Large intestine (tissue), 3 donors: ENCODE measurements at regions not wholly inside any gene's neighbourhood (a gene's known extent, or its start where the extent isn't known, plus 50 kb on each side); places are given as distances from the start of the nearest gene placed in this dataset.
"Not testable (repeated sequence)": the region's sequence is repeated elsewhere in the genome, so short reads cannot be mapped to it uniquely, and the experiment has no call there.

Source experiments
- DNase-seq, 2 donors: peaks; one replicate each; pipeline versions ENCODE4 v3.0.0 to v3.0.0-alpha.2; 2013
- H3K27ac ChIP-seq: one replicate; pipeline ENCODE4 v1.5.1; 2013; ENCODE audit warnings: low read length
- H3K27me3 ChIP-seq: 2 replicates; pipeline ENCODE4 v1.6.1; 2013; ENCODE audit warnings: low read length; ENCODE audit not compliant: control insufficient read depth, insufficient read depth
- H3K36me3 ChIP-seq: 2 replicates; pipeline ENCODE4 v1.6.1; 2013; ENCODE audit warnings: low read length; ENCODE audit not compliant: control insufficient read depth, insufficient read depth
- H3K4me1 ChIP-seq: one replicate; pipeline ENCODE4 v1.6.1; 2013; ENCODE audit warnings: low read length; ENCODE audit not compliant: control insufficient read depth, insufficient read depth
- H3K4me3 ChIP-seq: one replicate; pipeline ENCODE4 v1.5.1; 2013; ENCODE audit warnings: low read length
- H3K9me3 ChIP-seq: one replicate; pipeline ENCODE4 v1.6.1; 2013; ENCODE audit warnings: mild to moderate bottlenecking, low read depth, low read length, moderate library complexity; ENCODE audit not compliant: control insufficient read depth
- WGBS: methylation state at CpG from one replicate; pipeline ENCODE4 v1.1.5; 2013; ENCODE audit warnings: low lambda C conversion rate; ENCODE audit not compliant: insufficient coverage; 5-methylcytosine and 5-hydroxymethylcytosine counted together

DNA sequence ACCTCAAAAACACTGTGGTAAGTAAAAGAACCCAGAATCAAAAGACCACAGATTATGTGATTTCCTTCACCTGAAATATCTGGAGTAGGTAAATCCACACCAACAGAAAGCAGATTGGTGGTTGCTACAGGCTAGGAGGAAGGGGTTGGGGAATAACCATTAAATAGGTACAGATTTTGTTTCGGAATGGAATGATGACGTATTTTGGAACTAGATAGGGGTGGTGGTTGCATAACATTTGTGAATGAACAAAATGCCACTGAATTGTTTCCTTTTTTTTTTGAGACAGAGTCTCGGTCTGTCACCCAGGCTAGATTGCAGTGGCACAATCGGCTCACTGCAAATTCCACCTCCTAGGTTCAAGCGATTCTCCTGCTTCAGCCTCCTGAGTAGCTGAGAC lies 100.9 kb upstream of the RBFOX1 start:
- H3K4me1 ChIP-seq, result no peaks in the 10 kb centered on the region
- WGBS, result no CpG with 5 or more reads among the region's 5 CpGs

DNA sequence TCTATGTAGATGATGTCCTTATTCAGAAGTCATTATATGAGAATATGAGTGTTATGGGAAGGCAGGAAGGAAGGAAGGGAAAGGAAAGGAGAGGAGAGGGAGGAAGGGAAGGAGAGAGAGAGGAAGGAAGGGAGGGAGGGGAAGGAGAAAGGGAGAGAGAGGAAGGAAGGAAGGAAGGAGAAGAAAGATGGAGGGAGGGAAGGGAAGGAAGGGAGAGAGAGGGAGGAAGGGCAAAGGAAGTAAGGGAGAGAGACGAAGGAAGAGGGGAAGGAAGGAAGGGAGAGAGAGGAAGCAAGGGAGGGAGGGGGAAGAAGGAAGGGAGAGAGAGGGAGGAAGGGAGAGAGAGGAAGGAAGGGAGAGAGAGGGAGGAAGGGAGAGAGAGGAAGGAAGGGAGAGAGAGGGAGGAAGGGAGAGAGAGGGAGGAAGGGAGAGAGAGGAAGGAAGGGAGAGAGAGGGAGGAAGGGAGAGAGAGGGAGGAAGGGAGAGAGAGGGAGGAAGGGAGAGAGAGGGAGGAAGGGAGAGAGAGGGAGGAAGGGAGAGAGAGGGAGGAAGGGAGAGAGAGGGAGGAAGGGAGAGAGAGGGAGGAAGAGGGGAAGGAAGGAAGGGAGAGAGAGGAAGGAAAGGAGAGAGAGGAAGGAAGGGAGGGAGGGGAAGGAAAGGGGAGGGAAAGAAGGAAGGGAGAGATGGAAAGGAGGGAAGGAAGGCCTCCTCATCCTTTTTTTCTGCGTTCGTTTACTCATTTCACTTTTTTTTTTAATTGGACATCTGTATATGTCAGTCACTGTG lies 103.0 kb upstream of the RBFOX1 start:
- not testable (repeated sequence) for H3K27ac ChIP-seq, H3K4me3 ChIP-seq, H3K9me3 ChIP-seq, H3K36me3 ChIP-seq, H3K27me3 ChIP-seq, H3K4me1 ChIP-seq, DNase-seq
- 50% methylated on average over 1 of the region's 3 CpGs for WGBS

More for the DNA sequence above, 100.9 kb upstream of the RBFOX1 start:
- Histone ChIP-seq H3K27me3 (no peaks in the 10 kb centered on the region), H3K36me3 (no peaks in the 10 kb centered on the region), H3K27ac (no peak overlapping the region), H3K4me3 (no peak overlapping the region), H3K9me3 (no peaks in the 10 kb centered on the region)
- no peak for DNase-seq

DNA sequence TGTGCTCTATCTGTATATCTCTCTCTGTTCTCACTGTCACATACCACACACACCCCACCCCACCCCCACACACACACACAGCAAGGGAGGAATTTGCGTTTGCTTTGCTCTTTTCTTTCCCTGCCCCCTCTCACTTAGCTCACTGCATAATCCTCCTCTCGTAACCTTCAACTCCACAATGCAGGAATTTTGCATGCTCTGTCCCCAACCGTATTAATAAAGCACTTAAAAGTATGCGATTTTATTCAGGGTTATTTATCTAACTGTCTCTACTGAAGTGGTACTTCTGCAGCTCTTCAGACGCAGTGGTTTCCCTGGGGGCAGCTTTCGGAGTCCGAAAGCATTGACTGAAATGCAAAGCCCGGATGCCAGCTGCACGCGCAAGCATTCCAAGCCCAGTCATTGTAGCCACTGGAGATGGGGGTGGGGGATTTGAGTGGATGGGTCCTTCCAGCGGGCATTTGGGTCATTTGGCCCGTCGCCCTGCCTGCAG lies 105.4 kb upstream of the RBFOX1 start:
- Histone ChIP-seq H3K36me3 (no peaks in the 10 kb centered on the region), H3K4me1 (no peaks in the 10 kb centered on the region), H3K27me3 (no peaks in the 10 kb centered on the region), H3K4me3 (no peak overlapping the region), H3K27ac (no peak overlapping the region), H3K9me3 (no peaks in the 10 kb centered on the region)
- WGBS, result 17% methylated on average over 1 of the region's 13 CpGs
- DNase-seq, result no peak

DNA sequence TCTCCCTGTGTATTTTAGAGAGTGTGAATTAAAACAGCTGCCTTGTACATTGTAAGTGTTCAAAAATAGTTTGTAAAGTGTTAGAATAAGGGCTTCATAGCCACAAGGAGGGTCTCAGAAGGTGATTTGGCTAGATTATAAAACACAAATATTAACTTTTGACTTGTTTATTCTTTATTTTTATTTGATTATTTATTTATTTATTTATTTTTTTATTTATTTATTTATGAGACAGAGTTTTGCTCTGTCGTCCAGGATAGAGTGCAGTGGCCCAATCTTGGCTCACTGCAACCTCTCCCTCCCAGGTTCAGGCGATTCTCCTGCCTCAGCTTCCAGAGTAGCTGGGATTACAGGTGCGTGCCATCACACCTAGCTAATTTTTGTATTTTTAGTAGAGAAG lies 111.5 kb upstream of the RBFOX1 start:
- Histone ChIP-seq H3K27me3 (no peaks in the 10 kb centered on the region), H3K27ac (no peak overlapping the region), H3K36me3 (no peaks in the 10 kb centered on the region), H3K9me3 (no peaks in the 10 kb centered on the region), H3K4me1 (no peaks in the 10 kb centered on the region), H3K4me3 (no peak overlapping the region)
- WGBS, result no CpG with 5 or more reads among the region's 3 CpGs
- no peak for DNase-seq

DNA sequence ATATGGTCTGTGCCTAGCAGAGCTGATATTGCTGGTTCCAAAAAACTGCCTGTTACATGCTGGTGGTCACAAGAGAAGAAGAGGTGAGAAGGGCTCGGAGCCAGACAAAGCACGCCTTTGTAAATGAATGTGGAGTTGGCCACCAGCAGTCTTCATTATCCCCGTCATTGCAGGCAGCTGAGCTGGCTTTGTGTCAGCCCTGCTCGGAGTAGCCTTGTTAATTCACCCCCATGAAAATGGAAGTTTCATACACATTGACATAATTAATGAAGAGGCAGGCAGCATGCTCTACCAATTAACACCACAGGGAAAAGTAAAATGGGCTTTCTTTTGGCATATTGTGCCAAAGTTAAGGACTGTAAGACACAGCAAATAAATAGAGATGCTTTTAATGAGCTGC lies 113.7 kb upstream of the RBFOX1 start:
- no peak overlapping the region for H3K4me3 ChIP-seq
- H3K9me3 ChIP-seq, result no peaks in the 10 kb centered on the region
- H3K4me1 ChIP-seq, result no peaks in the 10 kb centered on the region
- DNase-seq, result no peak
- H3K36me3 ChIP-seq, result no peaks in the 10 kb centered on the region
- no CpG with 5 or more reads among the region's 4 CpGs for WGBS
- no peaks in the 10 kb centered on the region for H3K27me3 ChIP-seq
- no peak overlapping the region for H3K27ac ChIP-seq

DNA sequence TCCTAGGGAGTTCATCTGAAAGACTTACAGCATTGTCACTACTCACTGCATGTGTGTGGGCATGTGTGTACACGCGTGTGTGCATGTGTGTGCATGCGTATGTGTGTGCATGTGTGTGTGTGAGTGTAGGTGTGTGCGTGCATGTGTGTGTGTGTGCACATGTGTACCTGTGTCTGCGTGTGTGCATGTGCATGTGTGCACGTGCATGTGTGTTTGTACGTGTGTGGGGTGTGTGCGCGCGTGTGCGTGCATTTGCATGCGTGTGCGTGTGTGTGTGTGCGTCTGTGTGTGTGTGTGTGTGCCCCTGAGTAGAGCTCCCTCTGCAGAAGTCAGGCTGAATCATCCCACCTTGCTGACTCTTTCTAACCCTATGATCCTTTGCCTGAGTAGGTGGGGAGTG lies 114.8 kb upstream of the RBFOX1 start:
- H3K27ac ChIP-seq, result no peak overlapping the region
- H3K4me3 ChIP-seq, result no peak overlapping the region
- DNase-seq, result no peak
- no peaks in the 10 kb centered on the region for H3K27me3 ChIP-seq
- no CpG with 5 or more reads among the region's 14 CpGs for WGBS
- H3K4me1 ChIP-seq, result no peaks in the 10 kb centered on the region
- no peaks in the 10 kb centered on the region for H3K36me3 ChIP-seq
- H3K9me3 ChIP-seq, result no peaks in the 10 kb centered on the region

DNA sequence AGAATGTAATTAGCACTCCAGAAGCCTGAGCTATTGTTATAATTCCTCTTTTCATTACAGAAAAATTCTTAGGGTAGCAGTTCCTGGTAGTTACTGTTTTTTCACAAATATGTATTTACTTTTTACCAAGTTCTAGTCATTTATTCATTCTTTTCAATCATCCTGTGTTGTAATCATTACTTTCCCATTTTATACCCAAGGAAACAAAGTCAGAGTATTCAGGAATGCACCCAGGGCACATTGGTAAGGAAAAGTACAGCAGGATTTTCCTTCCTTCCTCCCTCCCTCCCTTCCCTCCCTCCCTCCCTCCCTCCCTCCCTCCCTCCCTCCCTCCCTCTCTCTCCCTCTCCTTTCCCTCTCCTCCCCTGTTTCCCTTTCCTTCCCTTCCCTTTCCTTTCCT lies 115.9 kb upstream of the RBFOX1 start:
- H3K4me1 ChIP-seq, result no peaks in the 10 kb centered on the region
- no peaks in the 10 kb centered on the region for H3K9me3 ChIP-seq
- H3K4me3 ChIP-seq, result no peak overlapping the region
- H3K36me3 ChIP-seq, result no peaks in the 10 kb centered on the region
- H3K27ac ChIP-seq, result no peak overlapping the region
- no peak for DNase-seq
- no peaks in the 10 kb centered on the region for H3K27me3 ChIP-seq

DNA sequence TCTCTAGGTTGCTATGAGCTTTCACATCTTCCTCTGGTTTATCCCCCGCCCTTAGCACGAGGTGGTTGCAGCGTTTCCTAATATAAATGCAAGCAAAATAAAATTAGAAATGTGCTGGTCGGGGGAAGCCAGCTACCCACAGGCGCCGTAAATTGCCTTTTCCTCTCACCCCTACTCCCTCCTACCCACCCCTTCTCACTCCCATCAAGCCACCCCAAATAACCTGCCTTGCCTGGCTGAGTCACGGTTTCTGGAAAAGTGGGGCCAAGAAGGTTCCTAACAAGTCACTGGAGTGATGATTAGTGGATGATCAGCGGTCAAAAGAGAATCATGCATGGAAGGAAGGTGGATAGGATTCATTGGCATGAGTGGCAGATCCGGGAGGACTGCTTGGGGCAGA lies 120.9 kb upstream of the RBFOX1 start:
- no peaks in the 10 kb centered on the region for H3K36me3 ChIP-seq
- WGBS, result no CpG with 5 or more reads among the region's 9 CpGs
- DNase-seq, result no peak

DNA sequence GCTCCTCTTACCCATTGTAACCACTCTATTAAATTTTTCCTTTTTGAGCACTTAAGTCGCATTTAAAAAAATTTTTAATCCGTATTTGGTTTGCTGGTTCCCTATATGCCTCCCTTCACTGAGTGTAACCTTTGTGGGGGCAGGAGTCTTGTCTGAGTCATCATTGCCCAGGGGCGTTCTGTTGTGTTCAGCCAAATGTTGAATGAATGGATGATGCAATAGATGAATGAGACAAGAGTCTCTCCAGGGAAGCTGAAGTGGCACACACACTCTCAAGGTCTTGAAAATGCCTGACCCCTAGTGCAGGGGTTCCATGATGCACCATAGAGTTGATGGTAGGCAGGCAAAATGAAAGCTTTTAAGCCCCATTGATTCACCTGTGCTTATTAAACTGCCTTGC lies 123.0 kb upstream of the RBFOX1 start:
- H3K4me1 ChIP-seq, result no peaks in the 10 kb centered on the region
- no peak overlapping the region for H3K4me3 ChIP-seq
- no peaks in the 10 kb centered on the region for H3K9me3 ChIP-seq
- no peak overlapping the region for H3K27ac ChIP-seq
- no peaks in the 10 kb centered on the region for H3K36me3 ChIP-seq
- WGBS, result no CpG with 5 or more reads among the region's 3 CpGs
- H3K27me3 ChIP-seq, result no peaks in the 10 kb centered on the region
- no peak for DNase-seq

More for the DNA sequence above, 120.9 kb upstream of the RBFOX1 start:
- Histone ChIP-seq H3K9me3 (no peaks in the 10 kb centered on the region), H3K27ac (no peak overlapping the region), H3K4me3 (no peak overlapping the region), H3K4me1 (no peaks in the 10 kb centered on the region), H3K27me3 (no peaks in the 10 kb centered on the region)

DNA sequence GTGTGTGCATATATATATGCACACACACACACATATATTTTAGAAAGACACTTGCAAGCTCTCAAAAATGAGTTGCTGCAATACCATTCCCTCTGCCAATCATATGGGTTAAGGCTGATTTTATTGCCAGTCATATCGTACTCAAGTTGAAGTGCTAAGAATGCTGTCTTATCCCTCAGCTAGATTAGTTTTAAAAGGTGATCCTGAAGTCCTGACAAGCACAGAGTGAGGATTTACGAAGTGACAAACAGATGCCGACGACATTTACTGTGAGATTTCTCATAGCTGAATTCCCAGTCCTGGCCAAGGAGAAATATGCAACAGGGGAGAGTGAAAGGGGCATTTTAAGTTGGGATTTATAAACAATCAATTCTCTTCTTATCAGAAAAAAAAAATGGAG lies 126.2 kb upstream of the RBFOX1 start:
- H3K36me3 ChIP-seq, result no peaks in the 10 kb centered on the region
- no peak for DNase-seq
- no peak overlapping the region for H3K27ac ChIP-seq
- no peaks in the 10 kb centered on the region for H3K4me1 ChIP-seq
- no peaks in the 10 kb centered on the region for H3K27me3 ChIP-seq
- H3K9me3 ChIP-seq, result no peaks in the 10 kb centered on the region
- WGBS, result no CpG with 5 or more reads among the region's 4 CpGs
- no peak overlapping the region for H3K4me3 ChIP-seq

DNA sequence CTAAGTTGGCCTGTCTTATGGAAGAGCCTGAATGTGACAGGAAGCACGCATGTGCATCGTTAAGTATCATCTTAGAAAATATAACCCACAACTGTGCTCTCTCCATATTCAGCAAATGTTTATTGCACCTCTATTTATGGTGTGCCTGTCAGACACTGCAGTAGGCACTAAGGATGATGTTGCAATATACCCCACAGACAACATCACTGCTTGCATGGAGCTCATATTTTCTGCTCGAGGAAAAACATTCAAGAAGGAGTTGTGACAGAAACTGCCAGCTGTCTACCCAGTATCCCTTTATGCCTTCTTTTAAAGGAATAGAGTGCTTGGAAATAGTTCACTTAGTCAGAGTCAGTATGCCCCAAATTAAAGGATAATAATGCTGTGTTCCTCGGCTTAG lies 132.3 kb upstream of the RBFOX1 start:
- Histone ChIP-seq H3K4me1 (no peaks in the 10 kb centered on the region), H3K4me3 (no peak overlapping the region), H3K36me3 (no peaks in the 10 kb centered on the region), H3K9me3 (no peaks in the 10 kb centered on the region), H3K27ac (no peak overlapping the region), H3K27me3 (no peaks in the 10 kb centered on the region)
- WGBS, result no CpG with 5 or more reads among the region's 4 CpGs
- DNase-seq, result no peak
